ENCODE measurements at regions not wholly inside any gene's neighbourhood (a gene's known extent, or its start where the extent isn't known, plus 50 kb on each side); places are given as distances from the start of the nearest gene placed in this dataset.

GRCh38 chr1:80656641-80657040, 1144.1 kb upstream of the ADGRL2 start:
- no peak for DNase-seq (ENCODE audit: low read depth in 1 of 2, low spot score in 1 of 2)
- no peak overlapping the region for H3K4me3 ChIP-seq (replicated peaks; ENCODE audit: insufficient read depth, low read length)
- no peak overlapping the region for H3K27ac ChIP-seq (replicated peaks)
- no peaks in the 10 kb centered on the region for H3K27me3 ChIP-seq (ENCODE audit: insufficient read depth, poor library complexity, severe bottlenecking)
- TF ChIP-seq, protein P1, sequence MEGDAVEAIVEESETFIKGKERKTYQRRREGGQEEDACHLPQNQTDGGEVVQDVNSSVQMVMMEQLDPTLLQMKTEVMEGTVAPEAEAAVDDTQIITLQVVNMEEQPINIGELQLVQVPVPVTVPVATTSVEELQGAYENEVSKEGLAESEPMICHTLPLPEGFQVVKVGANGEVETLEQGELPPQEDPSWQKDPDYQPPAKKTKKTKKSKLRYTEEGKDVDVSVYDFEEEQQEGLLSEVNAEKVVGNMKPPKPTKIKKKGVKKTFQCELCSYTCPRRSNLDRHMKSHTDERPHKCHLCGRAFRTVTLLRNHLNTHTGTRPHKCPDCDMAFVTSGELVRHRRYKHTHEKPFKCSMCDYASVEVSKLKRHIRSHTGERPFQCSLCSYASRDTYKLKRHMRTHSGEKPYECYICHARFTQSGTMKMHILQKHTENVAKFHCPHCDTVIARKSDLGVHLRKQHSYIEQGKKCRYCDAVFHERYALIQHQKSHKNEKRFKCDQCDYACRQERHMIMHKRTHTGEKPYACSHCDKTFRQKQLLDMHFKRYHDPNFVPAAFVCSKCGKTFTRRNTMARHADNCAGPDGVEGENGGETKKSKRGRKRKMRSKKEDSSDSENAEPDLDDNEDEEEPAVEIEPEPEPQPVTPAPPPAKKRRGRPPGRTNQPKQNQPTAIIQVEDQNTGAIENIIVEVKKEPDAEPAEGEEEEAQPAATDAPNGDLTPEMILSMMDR (IDR thresholded peaks at IDR 0.05; ENCODE audit: insufficient read depth, low read length) = no peak
- TF ChIP-seq REST (IDR thresholded peaks at IDR 0.05; ENCODE audit: insufficient replicate concordance, low read depth) (no peak), GABPA (IDR thresholded peaks at IDR 0.05; ENCODE audit: low read depth) (no peak), SPI1 (IDR thresholded peaks at IDR 0.05; ENCODE audit: borderline replicate concordance, low read depth) (no peak), POLR2AphosphoS5 (IDR thresholded peaks at IDR 0.05; ENCODE audit: low read depth) (no peak)

DNA sequence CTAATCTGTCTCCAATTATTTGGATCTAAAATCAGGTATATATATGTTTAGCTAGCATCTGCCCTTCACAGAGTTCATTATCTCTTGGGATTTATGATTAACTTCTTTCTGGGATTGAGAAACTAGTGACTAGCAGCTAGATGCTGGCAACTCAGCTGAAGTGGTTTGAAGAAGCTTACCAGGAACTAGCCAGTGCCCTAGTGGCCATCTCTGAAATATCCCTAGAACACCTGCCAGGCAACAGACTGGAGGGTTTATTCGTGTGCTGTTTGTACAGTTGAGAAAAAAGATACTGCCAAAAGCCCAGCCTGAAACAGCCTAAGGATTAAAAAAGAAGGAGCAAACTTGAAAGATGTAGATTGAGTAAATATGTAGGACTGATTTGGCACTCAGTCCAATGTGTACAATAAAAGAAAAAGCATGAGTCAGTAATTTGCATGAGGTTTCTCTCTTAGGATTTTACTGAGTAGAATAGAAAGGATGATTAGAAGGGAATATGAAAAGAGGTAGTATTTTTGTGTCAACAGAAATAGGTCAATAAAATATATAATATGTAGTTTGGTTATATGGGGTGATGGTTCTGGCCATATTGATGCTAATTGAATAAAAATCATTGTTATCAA, 1144.6 kb upstream of the ADGRL2 start:
- Histone ChIP-seq H3K27me3 (ENCODE audit: insufficient read depth, poor library complexity, severe bottlenecking) (no peaks in the 10 kb centered on the region), H3K27ac (replicated peaks) (no peak overlapping the region), H3K4me3 (replicated peaks; ENCODE audit: insufficient read depth, low read length) (no peak overlapping the region)
- no peak for DNase-seq (ENCODE audit: low read depth in 1 of 2, low spot score in 1 of 2)
- no peak for TF ChIP-seq POLR2AphosphoS5 (IDR thresholded peaks at IDR 0.05; ENCODE audit: low read depth)

DNA sequence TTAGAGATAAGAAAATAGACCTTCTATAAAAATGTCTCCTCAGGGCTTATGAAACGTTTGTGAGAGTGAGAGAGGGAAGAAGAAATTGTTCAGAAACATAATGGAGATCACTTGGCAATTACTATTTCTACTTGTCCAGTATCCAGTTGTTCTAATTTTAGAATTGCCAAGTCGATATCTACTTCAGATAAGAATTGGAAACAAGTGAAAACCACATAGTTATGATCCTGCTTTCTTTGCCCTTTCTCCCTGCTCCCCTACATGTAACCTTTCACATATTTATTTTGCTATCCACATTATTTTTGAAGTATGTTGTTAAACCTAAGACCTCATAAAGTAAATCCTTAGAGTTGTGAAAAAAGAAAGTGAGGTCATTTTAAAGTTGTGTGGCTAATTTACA, 1154.7 kb upstream of the ADGRL2 start:
- TF ChIP-seq GABPA (IDR thresholded peaks at IDR 0.05; ENCODE audit: low read depth) (no peak), SPI1 (IDR thresholded peaks at IDR 0.05; ENCODE audit: borderline replicate concordance, low read depth) (no peak), REST (IDR thresholded peaks at IDR 0.05; ENCODE audit: insufficient replicate concordance, low read depth) (no peak), POLR2AphosphoS5 (IDR thresholded peaks at IDR 0.05; ENCODE audit: low read depth) (no peak)
- TF ChIP-seq, protein P1 (IDR thresholded peaks at IDR 0.05; ENCODE audit: insufficient read depth, low read length) = no peak
- no peaks in the 10 kb centered on the region for H3K27me3 ChIP-seq (ENCODE audit: insufficient read depth, poor library complexity, severe bottlenecking)
- DNase-seq (ENCODE audit: low read depth in 1 of 2, low spot score in 1 of 2) = no peak
- no peak overlapping the region for H3K27ac ChIP-seq (replicated peaks)
- no peak overlapping the region for H3K4me3 ChIP-seq (replicated peaks; ENCODE audit: insufficient read depth, low read length)

DNA sequence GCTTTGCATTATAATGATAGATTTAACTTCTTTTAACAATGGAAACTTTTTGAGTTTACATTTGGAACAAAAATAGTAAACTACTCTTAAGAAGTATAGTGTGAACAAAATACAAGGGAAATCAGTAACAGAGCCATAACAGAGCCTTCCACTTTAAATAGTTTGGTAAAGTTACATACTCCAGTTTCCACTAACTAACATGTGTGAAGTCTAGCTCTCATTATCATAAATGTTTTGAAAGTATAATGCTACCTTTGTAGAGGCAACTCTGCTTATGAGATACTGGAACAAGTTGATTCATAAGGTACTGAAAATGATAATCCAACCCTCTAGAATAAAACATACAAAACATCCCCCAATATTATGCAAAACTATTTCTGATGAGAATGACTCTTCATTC, 1155.1 kb upstream of the ADGRL2 start:
- no peak for TF ChIP-seq POLR2AphosphoS5 (IDR thresholded peaks at IDR 0.05; ENCODE audit: low read depth)
- TF ChIP-seq, protein P1 (IDR thresholded peaks at IDR 0.05; ENCODE audit: insufficient read depth, low read length) = no peak
- no peak for TF ChIP-seq GABPA (IDR thresholded peaks at IDR 0.05; ENCODE audit: low read depth)
- TF ChIP-seq SPI1 (IDR thresholded peaks at IDR 0.05; ENCODE audit: borderline replicate concordance, low read depth) = no peak
- no peak for TF ChIP-seq REST (IDR thresholded peaks at IDR 0.05; ENCODE audit: insufficient replicate concordance, low read depth)
- DNase-seq (ENCODE audit: low read depth in 1 of 2, low spot score in 1 of 2) = no peak
- Histone ChIP-seq H3K4me3 (replicated peaks; ENCODE audit: insufficient read depth, low read length) (no peak overlapping the region), H3K27me3 (ENCODE audit: insufficient read depth, poor library complexity, severe bottlenecking) (no peaks in the 10 kb centered on the region), H3K27ac (replicated peaks) (no peak overlapping the region)
